GM10248 (cell line): ENCODE measurements at regions not wholly inside any gene's neighbourhood (a gene's known extent, or its start where the extent isn't known, plus 50 kb on each side); places are given as distances from the start of the nearest gene placed in this dataset.

Source experiments
- CTCF ChIA-PET: fragments of 300-600 bp; sonication (Branson Sonifier 250); formaldehyde crosslinking; extraction: SDS; loops from one replicate; lab custom pipeline; 2021; ENCODE audit warnings: antibody characterized with exemption; lab: Yijun Ruan, JAX
- POLR2A ChIA-PET: fragments of 350-650 bp; sonication (Branson Sonifier 250); formaldehyde crosslinking; extraction: SDS; loops from one replicate; lab custom pipeline; 2020; ENCODE audit warnings: antibody characterized with exemption; lab: Yijun Ruan, JAX
- DNase-seq: peaks from one replicate; pipeline ENCODE4 v3.0.0; 2012; ENCODE audit errors: extremely low spot score
- TF ChIP-seq, protein P1 (sequence below): IDR thresholded peaks from 2 replicates; pipeline ENCODE4 v1.5.1; 2012; ENCODE audit warnings: mild to moderate bottlenecking, low read depth; ENCODE audit errors: extremely low read depth, missing control alignments, control extremely low read depth

DNA sequence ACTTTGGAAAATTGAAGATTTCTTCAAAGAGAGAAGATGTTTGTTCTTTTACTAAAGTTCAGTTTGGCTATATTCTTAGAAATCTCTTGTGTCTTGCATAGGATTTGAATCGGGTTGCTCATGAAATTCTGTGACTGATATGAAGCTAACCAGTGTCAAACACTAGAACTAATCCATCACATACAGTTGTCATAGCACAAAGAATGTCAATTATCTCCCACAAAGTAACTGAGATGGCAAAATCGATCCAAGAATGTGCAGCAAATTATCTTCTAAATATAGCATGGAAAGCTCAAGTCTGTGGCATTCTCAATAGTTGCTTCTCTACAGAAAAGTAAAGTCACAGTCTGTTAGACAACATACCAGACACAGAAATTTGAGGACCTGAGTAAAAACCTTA is 768.1 kb upstream of the LRRN3 start:
- TF ChIP-seq, protein P1, sequence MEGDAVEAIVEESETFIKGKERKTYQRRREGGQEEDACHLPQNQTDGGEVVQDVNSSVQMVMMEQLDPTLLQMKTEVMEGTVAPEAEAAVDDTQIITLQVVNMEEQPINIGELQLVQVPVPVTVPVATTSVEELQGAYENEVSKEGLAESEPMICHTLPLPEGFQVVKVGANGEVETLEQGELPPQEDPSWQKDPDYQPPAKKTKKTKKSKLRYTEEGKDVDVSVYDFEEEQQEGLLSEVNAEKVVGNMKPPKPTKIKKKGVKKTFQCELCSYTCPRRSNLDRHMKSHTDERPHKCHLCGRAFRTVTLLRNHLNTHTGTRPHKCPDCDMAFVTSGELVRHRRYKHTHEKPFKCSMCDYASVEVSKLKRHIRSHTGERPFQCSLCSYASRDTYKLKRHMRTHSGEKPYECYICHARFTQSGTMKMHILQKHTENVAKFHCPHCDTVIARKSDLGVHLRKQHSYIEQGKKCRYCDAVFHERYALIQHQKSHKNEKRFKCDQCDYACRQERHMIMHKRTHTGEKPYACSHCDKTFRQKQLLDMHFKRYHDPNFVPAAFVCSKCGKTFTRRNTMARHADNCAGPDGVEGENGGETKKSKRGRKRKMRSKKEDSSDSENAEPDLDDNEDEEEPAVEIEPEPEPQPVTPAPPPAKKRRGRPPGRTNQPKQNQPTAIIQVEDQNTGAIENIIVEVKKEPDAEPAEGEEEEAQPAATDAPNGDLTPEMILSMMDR: no peak
- ChIA-PET POLR2A (no interaction called here), CTCF (no interaction called here)
- DNase-seq: no peak

DNA sequence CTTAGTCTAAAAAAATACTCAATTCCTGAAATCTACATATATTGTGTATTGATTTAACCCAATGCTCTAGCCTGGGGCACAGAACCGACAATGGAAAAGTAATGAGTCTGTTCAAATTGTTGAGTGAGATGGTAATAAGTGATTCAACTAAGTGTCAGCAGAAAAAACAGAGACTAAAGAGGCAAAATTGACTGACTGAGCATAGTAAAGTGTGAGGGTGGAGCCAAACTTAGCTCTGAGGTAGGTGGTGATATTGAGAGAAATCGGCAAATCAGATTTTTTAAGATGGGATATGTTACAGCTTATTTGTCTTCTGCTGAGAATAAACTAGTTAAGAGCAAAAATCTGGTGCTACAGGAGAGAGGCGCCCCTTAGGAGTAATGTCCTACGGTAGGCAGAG is 764.0 kb upstream of the LRRN3 start:
- TF ChIP-seq, protein P1: no peak
- CTCF ChIA-PET: interaction anchor here (1.8 kb wide), 1 partner anchor 10 kb away, joined by 6 read pairs; no protein-coding TSS in a partner anchor
- DNase-seq: no peak
- POLR2A ChIA-PET: no interaction called here

DNA sequence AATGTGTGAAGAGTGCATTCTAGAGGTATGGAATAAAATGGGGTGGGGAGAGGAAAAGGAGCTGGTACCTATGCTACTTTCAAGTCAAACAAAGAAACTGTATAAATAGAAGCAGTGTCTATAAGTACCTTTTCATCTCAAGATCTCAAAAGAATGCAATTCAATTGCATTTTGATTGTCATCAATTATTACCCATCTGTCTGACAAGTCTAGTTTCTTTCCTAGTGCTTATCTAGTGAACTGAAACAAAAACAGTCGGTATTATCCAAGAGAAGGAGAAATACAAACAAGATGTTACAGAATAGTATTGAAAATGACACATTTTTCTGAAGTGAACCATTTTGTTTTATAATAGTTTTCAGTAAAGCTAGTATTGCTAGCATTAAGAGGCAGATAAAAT is 754.5 kb upstream of the LRRN3 start:
- DNase-seq: no peak
- TF ChIP-seq, protein P1: no peak
- ChIA-PET POLR2A (no interaction called here), CTCF (interaction anchor here (1.2 to 1.7 kb wide), 2 partner anchors 9 to 36 kb away, joined by 3 to 6 read pairs; no protein-coding TSS in a partner anchor)

DNA sequence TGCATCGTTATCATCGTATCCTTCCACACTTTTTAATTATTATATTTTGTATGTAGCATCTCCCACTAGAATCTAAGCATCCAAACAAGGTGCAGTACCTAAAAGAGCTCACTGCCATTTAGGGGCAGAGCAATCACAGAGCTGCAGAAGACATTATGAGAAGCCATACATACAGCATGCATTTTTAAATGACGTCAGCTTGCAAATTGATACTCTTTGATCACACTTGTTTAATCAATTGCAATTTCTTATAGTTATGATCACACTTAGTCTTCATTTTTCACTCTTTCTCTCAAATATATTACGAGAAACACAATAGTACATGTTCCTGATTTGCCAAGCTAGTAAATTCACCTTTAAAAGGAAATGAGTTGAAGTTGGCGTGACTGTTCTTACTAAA is 753.3 kb upstream of the LRRN3 start:
- DNase-seq: no peak
- POLR2A ChIA-PET: no interaction called here
- CTCF ChIA-PET: interaction anchor here (1.2 to 1.7 kb wide), 4 partner anchors 9 to 99 kb away, joined by 3 to 6 read pairs (median 4); no protein-coding TSS in a partner anchor
- TF ChIP-seq, protein P1: no peak

DNA sequence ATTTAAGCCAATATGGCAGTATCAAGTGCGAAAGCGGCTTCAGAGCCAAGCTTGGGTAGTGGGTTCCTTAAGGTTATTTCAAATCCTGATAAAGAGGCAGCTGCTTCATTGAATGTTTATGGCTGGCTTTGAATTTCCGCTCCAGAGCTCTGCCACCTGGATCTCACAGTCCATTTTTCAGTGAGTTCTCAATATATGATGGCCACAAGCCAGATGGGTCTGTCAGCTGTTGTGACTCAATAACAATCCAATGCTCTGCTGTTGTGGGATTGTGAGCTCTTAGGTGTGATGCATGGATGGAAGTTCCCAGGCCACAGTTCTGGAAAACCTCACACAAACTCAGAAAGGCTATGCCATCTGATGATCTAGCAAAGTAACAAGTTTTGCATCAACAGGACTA is 743.8 kb upstream of the LRRN3 start:
- ChIA-PET CTCF (no interaction called here), POLR2A (no interaction called here)
- TF ChIP-seq, protein P1: no peak
- no peak for DNase-seq

DNA sequence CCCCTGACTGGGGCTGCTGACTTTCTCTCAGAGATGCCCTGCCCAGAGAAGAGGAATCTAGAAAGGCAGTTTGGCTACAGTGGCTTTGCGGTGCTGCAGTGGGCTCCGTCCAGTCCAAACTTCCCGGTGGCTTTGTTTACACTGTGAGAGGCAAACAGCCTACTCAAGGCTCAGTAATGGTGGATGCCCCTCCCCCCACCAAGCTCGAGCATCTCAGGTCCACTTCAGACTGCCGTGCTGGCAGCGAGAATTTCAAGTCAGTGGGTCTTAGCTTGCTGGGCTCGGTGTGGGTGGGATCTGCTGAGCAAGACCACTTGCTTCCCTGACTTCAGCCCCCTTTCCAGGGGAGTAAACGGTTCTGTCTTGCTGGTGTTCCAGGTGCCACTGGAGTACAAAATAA is 734.5 kb upstream of the LRRN3 start:
- POLR2A ChIA-PET: no interaction called here
- TF ChIP-seq, protein P1: no peak
- DNase-seq: no peak
- CTCF ChIA-PET: no interaction called here
